NCI-H2196 (cell line): ENCODE measurements at regions not wholly inside any gene's neighbourhood (a gene's known extent, or its start where the extent isn't known, plus 50 kb on each side); places are given as distances from the start of the nearest gene placed in this dataset.
"Not testable (repeated sequence)": the region's sequence is repeated elsewhere in the genome, so short reads cannot be mapped to it uniquely, and the experiment has no call there.

Source experiments
- DNase-seq: peaks from one replicate; lab custom pipeline; 2025; ENCODE audit not compliant: unreplicated experiment; lab: John Stamatoyannopoulos, UW

- DNase-seq, result peak; percentile 26
Observed at GRCh38 chr16:86072328-86073102, 173.6 kb downstream of the IRF8 start.

GRCh38 chr16:86073103-86073625 lies 174.2 kb downstream of the IRF8 start:
- no peak for DNase-seq

- no peak for DNase-seq
Observed at GRCh38 chr16:86073763-86074493, 175.0 kb downstream of the IRF8 start.

GRCh38 chr16:86074651-86075487 lies 175.9 kb downstream of the IRF8 start:
- no peak for DNase-seq

DNA sequence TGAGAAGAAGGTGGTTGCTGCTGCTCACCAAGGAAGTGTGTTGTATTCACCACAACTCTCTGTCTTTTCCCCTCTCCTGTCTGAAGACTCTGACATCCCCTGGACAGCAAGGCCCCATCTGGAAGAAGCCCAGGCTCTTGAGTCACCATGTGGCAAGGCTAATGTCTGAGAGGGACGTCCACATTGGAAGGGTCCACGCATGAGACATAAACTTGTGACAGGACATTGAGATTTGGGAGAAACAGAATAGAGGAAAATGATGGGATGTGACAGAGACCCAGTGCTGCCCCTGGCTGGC lies 176.5 kb downstream of the IRF8 start:
- DNase-seq, result no peak

GRCh38 chr16:86075839-86076440 lies 177.0 kb downstream of the IRF8 start:
- DNase-seq, result no peak

DNA sequence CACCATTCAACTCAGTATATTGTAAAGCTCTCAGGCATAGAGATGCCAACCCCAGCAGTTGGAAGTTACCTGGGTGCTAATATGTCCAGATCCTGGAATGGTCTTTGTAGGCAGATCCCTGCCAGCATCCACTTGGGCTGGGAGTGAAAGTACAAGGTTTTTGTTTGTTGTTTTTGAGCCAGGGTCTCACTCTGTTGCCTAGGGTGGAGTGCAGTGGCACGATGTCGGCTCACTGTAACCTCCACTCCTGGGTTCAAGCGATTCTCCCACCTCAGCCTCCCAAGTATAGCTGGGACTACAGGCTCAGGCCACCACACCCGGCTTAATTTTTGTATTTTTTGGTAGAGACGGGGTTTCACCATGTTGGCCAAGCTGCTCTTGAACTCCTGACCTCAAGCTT lies 177.6 kb downstream of the IRF8 start:
- no peak for DNase-seq

- no peak for DNase-seq
Observed at GRCh38 chr16:86077243-86077940, 178.4 kb downstream of the IRF8 start.

GRCh38 chr16:86078121-86078600 lies 179.2 kb downstream of the IRF8 start:
- no peak for DNase-seq

DNA sequence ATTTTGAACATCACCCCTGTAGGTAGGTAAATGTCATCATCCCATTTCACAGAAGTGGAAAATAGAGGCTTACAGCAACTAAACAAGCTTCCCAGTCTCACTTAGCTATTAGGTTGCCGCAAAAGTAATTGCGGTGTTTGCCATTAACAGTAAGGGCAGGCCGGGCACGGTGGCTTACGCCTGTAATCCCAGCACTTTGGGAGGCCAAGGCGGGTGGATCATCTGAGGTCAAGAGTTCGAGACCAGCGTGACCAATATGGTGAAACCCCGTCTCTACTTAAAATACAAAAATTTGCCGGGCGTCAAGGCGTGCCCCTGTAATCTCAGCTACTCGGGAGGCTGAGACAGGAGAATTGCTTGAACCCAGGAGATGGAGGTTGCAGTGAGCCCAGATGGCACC lies 179.7 kb downstream of the IRF8 start:
- DNase-seq, result not testable (repeated sequence)

DNA sequence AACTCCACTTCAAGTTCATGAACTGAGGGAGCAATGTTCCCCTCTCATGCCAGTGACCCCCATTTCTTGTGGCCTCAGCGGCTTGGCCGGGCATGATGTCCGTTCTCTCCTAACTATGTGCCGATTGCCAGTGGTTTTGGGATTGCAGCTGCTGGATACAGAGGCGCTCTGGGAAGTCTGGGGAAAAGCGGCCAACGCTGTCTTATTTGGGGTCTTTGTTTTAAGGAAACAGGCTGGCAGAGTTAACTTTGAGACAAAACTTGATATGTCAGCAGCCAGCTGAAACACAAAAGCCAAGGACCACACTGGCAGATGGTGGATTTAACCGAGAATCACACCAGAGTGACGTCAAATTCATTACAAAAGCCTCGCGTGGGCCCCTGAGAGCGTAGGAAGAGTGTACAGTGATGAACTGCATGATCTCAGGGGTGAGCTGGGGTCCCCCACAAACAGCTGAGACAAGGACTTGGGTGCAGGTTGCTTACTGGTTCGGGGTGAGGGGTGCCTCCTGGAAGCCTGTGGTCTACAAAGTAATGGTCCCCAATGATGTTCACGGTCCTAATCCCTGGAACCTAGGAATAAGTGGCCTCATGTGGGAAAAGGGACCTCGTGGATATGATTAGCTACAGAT lies 180.4 kb downstream of the IRF8 start:
- no peak for DNase-seq

DNA sequence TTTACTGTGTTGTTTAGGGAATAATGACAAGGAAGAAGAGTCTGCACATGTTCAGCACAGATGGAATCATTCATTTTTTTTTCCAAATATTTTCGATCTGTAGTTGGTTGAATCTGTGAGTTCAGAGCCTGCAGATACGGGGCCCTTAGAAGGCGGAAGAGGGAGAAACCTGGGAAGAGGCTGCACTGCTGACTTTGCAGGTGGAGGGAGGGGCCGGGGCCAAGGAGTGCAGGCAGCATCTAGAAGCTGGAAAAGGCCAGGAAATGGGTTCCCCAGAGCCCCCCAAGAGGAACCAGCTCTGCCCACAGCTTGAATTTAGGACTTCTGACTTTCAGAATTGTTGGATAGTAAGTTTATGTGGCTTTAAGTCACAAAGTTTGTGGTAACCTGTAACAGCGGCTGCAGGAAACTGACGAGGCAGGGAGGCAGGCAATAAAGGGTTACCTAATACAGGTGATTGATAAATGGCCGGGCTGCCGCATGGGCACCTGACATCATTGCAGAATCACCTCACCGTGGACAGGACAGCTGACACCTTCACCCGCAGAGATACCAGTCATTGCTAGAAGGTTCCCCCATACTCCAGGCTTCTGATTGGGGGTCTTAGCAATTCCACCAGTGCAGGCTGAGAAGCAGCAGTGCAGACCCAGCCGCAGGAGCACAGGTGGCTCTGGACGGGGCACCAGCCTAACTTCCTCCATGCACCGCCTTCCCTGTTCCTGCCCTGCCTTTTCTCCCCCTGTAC lies 181.3 kb downstream of the IRF8 start:
- DNase-seq, result no peak

DNA sequence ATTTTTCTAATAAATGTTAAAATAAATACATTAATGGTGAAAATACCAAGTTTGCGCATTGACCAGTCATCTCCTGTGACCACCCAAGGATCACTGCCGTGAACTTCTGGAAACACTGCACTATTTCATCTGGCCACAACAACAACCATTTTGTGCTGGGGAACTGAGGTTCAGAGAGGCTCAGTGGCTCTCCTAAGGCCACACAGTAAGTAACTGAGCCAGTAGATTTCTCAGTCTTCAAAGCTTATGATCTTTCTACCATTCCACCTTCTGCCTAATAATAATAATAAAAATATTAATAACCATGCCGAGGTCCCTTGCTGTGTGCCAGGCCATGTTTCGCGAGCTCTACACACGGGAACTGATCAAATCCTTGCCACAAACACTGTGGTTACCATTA lies 182.0 kb downstream of the IRF8 start:
- DNase-seq, result no peak

GRCh38 chr16:86082418-86083030 lies 183.6 kb downstream of the IRF8 start:
- DNase-seq, result no peak

DNA sequence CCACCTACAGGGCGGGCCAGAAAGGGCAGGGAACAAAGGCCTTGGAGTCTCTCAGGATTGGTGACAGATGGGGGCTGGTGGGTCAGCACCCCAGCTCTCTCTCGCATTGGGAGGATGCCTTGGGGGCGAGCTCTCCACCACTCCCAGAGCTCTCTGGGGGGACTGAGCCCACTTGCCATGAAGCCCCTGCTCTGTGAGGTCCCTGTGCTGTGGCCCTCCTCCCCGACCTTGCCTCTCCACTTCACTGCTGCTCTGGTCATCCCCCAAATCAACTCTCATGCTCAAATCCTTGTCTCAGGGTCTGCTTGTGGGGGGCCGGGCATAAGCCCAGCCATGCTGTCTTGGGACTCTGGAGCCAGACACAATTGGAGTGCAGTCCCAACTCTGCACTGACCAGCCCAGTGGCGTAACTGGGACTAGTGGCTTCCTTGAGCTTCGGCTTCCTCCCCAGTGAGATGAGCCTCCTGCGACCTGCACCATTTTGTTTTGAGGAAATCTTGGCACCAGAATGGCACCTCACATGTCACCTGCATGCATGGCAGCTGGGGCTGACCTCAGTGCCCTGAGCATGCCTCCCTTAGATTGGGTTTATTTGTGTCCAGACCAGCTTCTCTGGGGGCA lies 184.5 kb downstream of the IRF8 start:
- DNase-seq, result no peak

- no peak for DNase-seq
Observed at GRCh38 chr16:86085161-86085611, 186.2 kb downstream of the IRF8 start.

- DNase-seq, result no peak
Observed at GRCh38 chr16:86085795-86086194, 186.8 kb downstream of the IRF8 start.

DNA sequence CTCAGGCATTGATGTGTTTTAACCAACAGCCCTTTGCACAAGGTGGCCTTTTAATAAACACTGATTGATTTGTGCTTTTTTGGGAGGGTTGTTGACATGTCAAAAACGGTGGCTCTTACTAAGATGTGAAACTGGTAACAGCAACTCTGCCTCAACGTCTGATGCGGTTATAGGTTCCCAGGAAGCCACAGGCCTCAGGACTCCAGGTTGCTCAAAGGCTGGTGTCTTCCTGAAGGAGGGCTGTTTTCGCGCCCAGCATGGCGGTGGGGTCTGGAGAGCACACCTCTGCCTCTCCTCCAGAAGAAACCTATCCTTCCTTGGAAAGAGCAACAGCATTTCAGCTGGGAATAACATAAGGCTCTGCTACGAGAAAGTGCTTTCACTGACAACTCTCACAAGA lies 187.5 kb downstream of the IRF8 start:
- no peak for DNase-seq
